ENCODE measurements at regions not wholly inside any gene's neighbourhood (a gene's known extent, or its start where the extent isn't known, plus 50 kb on each side); places are given as distances from the start of the nearest gene placed in this dataset.

DNA sequence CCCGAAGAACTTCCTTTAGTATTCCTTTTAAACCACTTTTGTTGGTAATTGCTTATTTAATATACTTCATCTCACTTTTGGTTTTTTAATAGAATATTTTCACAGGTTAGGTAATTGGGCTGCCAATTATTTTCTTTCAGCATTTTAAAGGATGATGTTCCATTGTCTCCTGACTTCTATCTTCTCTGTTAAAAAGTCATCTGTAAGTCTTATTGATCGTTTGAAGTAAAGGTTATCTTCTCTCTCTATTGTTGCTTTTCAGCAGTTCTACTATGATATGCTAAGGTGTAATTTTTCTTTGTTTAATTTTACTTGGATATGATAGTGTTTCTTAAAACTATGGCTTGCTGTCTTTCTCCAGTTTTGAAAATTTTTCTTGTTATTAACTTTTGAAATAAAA lies 307.5 kb downstream of the MAP2K4 start:
- H3K79me2 ChIP-seq (ENCODE audit: control insufficient read depth, insufficient read depth, low read length, unreplicated experiment) = no peaks in the 10 kb centered on the region
- no peaks in the 10 kb centered on the region for H3K4me1 ChIP-seq (ENCODE audit: control insufficient read depth, insufficient read depth, low read length, unreplicated experiment)
- no peak overlapping the region for H3K4me3 ChIP-seq (ENCODE audit: low read depth, low read length)
- no peaks in the 10 kb centered on the region for H3K27me3 ChIP-seq (ENCODE audit: insufficient read depth, low read length)
- no peak overlapping the region for H3K27ac ChIP-seq (ENCODE audit: low read depth, low read length)
- H2AFZ ChIP-seq (ENCODE audit: low read length, unreplicated experiment) = no peak overlapping the region
- H3K36me3 ChIP-seq (ENCODE audit: insufficient read depth, low read length) = no peaks in the 10 kb centered on the region

DNA sequence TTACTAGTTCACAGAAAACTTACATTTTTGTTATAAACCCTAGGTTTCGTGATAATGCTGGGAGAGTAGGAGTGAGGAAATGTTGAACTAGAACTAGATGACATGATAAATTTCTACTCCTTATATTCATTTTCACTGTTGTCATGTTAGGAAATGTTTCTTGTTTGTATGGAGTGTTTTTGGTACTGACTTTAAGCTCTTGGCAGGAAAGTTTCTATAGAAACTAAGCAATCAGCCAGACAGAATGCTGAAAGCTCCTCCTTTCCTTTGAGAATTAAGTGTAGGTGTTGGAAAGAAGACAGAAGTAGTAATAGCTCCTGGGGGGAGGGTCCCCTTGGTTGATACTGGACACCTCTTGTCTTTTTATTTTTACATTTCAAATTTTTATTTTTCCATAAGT lies 309.8 kb downstream of the MAP2K4 start:
- Histone ChIP-seq H2AFZ (ENCODE audit: low read length, unreplicated experiment) (no peak overlapping the region), H3K27me3 (ENCODE audit: insufficient read depth, low read length) (no peaks in the 10 kb centered on the region), H3K36me3 (ENCODE audit: insufficient read depth, low read length) (no peaks in the 10 kb centered on the region), H3K79me2 (ENCODE audit: control insufficient read depth, insufficient read depth, low read length, unreplicated experiment) (no peaks in the 10 kb centered on the region), H3K27ac (ENCODE audit: low read depth, low read length) (no peak overlapping the region), H3K4me1 (ENCODE audit: control insufficient read depth, insufficient read depth, low read length, unreplicated experiment) (no peaks in the 10 kb centered on the region), H3K4me3 (ENCODE audit: low read depth, low read length) (no peak overlapping the region)

DNA sequence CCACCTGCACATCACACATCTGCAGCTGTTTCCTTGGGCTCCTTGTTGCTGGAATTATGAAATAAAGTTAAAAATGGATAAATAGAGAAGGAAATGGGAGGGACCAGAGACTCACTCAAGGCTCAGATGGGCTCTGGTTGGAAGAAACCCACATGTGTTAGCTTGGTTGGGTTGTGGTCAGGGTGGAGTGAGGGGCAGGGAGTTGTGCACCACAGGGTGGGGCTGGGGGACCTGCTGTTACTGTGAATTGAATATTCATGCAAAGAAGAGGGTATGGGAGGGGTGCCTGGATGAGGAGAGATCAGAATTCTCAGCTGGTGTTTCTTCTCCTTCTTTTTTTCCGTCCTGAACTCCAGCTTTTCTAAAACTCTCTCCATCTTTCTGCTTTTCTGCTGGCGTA lies 320.7 kb downstream of the MAP2K4 start:
- H3K27ac ChIP-seq (ENCODE audit: low read depth, low read length) = no peak overlapping the region
- H3K79me2 ChIP-seq (ENCODE audit: control insufficient read depth, insufficient read depth, low read length, unreplicated experiment) = no peaks in the 10 kb centered on the region
- H3K27me3 ChIP-seq (ENCODE audit: insufficient read depth, low read length) = 0 out of 2 replicates have a peak, but pooled peaks cover 4% of the 10 kb centered on the region
- no peaks in the 10 kb centered on the region for H3K4me1 ChIP-seq (ENCODE audit: control insufficient read depth, insufficient read depth, low read length, unreplicated experiment)
- no peak overlapping the region for H3K4me3 ChIP-seq (ENCODE audit: low read depth, low read length)
- no peaks in the 10 kb centered on the region for H3K36me3 ChIP-seq (ENCODE audit: insufficient read depth, low read length)
- H2AFZ ChIP-seq (ENCODE audit: low read length, unreplicated experiment) = no peak overlapping the region

DNA sequence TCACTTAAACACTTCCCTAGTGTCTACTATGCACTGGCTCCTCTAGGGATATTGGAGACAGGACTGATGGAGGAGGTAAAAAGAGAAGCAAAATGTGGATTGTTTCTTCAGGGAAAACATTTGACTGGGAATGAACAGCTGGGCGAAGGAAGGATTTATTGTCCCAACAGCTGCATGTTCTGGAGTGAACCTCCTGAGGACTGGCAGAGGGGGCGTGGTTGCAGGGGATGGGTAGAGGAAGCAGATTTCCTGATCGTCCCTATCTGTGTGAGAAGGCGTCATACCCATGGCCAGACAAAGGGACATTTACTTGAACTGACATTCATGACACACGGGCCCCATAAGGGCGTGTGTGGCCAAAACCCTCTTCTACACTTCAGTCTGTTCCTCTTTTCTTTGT lies 321.5 kb downstream of the MAP2K4 start:
- H3K27me3 ChIP-seq (ENCODE audit: insufficient read depth, low read length) = 0 out of 2 replicates have a peak, but pooled peaks cover 4% of the 10 kb centered on the region
- no peaks in the 10 kb centered on the region for H3K36me3 ChIP-seq (ENCODE audit: insufficient read depth, low read length)
- no peaks in the 10 kb centered on the region for H3K79me2 ChIP-seq (ENCODE audit: control insufficient read depth, insufficient read depth, low read length, unreplicated experiment)
- no peak overlapping the region for H3K27ac ChIP-seq (ENCODE audit: low read depth, low read length)
- H3K4me1 ChIP-seq (ENCODE audit: control insufficient read depth, insufficient read depth, low read length, unreplicated experiment) = no peaks in the 10 kb centered on the region
- H2AFZ ChIP-seq (ENCODE audit: low read length, unreplicated experiment) = no peak overlapping the region
- H3K4me3 ChIP-seq (ENCODE audit: low read depth, low read length) = no peak overlapping the region

DNA sequence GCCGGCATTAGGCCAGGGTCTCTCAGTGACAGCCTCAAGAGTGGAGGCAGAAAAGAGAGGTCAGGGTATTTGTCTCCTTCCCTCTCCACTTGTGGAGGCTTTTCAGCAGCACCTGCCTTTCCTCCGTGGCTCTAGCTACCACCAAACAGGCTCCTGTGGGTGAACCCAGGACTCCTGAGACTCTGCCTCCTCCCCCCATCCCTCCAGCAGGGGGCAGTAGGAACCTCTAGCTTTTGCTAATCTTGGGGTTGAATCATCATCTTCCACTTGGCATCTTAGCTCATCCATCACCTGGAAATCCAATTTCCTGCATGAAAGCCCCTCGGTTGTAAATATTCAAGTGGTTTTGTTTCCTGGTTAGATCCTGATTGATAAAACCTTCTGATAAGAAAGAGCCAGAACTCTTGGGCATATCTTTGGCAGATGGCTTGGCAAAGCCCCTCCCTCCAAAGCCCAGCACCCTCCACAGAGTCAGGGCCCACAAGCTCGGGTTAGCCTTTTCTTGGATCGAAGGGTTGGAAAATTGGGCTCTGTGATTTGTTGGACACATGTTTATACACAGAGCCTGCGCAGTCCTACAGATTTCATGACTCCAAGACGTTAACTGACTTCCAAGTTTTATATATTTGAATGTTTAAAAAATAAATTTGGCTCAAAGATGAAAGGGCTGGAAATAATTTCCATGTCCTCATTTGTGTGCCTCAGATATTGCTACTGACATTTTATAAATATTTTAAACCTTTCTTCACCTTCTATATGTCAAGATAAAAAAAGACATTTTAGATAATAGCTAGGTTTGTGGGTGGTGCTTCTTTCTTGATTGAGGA lies 322.1 kb downstream of the MAP2K4 start:
- no peak overlapping the region for H3K27ac ChIP-seq (ENCODE audit: low read depth, low read length)
- H3K4me1 ChIP-seq (ENCODE audit: control insufficient read depth, insufficient read depth, low read length, unreplicated experiment) = no peaks in the 10 kb centered on the region
- H3K27me3 ChIP-seq (ENCODE audit: insufficient read depth, low read length) = 0 out of 2 replicates have a peak, but pooled peaks cover 4% of the 10 kb centered on the region
- no peak overlapping the region for H2AFZ ChIP-seq (ENCODE audit: low read length, unreplicated experiment)
- no peak overlapping the region for H3K4me3 ChIP-seq (ENCODE audit: low read depth, low read length)
- no peaks in the 10 kb centered on the region for H3K36me3 ChIP-seq (ENCODE audit: insufficient read depth, low read length)
- no peaks in the 10 kb centered on the region for H3K79me2 ChIP-seq (ENCODE audit: control insufficient read depth, insufficient read depth, low read length, unreplicated experiment)

DNA sequence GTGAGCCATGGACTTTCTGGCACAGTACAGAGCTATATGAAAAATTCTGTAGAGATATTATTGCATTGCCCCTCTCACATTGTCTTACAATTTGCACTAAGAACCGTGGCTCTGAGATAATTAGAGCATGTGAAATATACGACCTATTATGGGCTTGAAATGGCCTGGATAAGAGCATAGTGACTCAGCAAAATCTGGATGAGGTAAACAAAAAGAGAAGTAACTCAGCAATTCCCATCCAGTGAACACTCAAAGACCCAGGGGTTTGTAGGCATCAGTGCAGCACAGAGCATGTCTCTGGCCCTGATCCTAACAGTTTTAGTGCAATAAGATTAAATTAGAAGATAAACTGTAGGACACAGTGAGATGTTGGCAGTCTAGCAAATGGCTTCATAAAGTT lies 317.2 kb upstream of the MYOCD start:
- Histone ChIP-seq H2AFZ (ENCODE audit: low read length, unreplicated experiment) (no peak overlapping the region), H3K27me3 (ENCODE audit: insufficient read depth, low read length) (no peaks in the 10 kb centered on the region), H3K4me1 (ENCODE audit: control insufficient read depth, insufficient read depth, low read length, unreplicated experiment) (no peaks in the 10 kb centered on the region), H3K27ac (ENCODE audit: low read depth, low read length) (no peak overlapping the region), H3K79me2 (ENCODE audit: control insufficient read depth, insufficient read depth, low read length, unreplicated experiment) (no peaks in the 10 kb centered on the region), H3K4me3 (ENCODE audit: low read depth, low read length) (no peak overlapping the region), H3K36me3 (ENCODE audit: insufficient read depth, low read length) (no peaks in the 10 kb centered on the region)

DNA sequence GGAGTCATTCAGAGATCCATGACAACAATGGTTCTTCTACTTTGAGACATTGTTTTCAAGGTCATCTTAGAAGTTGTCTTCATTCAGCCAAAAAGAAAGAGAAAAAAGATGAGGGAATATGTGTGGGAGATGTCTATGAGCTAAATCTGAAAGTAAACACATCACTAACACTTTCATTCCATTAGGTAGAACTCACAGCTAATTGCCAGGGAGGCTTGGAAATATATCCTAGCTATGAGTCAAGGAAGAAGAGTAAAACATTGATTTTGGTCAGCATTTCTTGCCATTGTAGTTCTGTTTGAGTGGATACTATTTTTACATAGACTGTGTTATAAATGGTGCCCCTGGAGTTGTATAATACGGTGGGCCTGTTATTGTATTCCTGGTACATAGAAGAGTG lies 316.4 kb upstream of the MYOCD start:
- no peaks in the 10 kb centered on the region for H3K4me1 ChIP-seq (ENCODE audit: control insufficient read depth, insufficient read depth, low read length, unreplicated experiment)
- no peaks in the 10 kb centered on the region for H3K27me3 ChIP-seq (ENCODE audit: insufficient read depth, low read length)
- no peak overlapping the region for H3K4me3 ChIP-seq (ENCODE audit: low read depth, low read length)
- H3K27ac ChIP-seq (ENCODE audit: low read depth, low read length) = no peak overlapping the region
- H2AFZ ChIP-seq (ENCODE audit: low read length, unreplicated experiment) = no peak overlapping the region
- H3K36me3 ChIP-seq (ENCODE audit: insufficient read depth, low read length) = no peaks in the 10 kb centered on the region
- H3K79me2 ChIP-seq (ENCODE audit: control insufficient read depth, insufficient read depth, low read length, unreplicated experiment) = no peaks in the 10 kb centered on the region

DNA sequence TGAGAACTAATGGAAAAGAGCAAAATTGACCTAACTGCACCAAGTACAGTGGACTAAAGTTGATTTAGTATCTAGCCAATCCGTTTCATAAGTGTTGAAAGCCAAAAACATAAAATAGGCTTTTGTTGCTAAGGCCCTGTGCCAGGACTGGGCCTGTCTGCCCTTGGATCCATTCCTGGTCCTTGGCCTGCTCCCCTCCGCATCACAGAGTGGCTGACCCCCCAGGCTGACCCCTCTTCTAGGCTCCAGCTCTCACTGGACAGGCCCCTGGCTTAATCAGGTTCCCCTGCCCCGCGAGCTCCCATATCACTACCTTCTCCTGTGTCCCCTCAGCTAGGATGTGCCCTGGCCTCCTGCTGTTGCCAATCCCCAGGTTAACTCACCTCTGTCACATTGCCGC lies 313.6 kb upstream of the MYOCD start:
- no peaks in the 10 kb centered on the region for H3K36me3 ChIP-seq (ENCODE audit: insufficient read depth, low read length)
- H3K27ac ChIP-seq (ENCODE audit: low read depth, low read length) = no peak overlapping the region
- no peaks in the 10 kb centered on the region for H3K4me1 ChIP-seq (ENCODE audit: control insufficient read depth, insufficient read depth, low read length, unreplicated experiment)
- no peak overlapping the region for H2AFZ ChIP-seq (ENCODE audit: low read length, unreplicated experiment)
- H3K79me2 ChIP-seq (ENCODE audit: control insufficient read depth, insufficient read depth, low read length, unreplicated experiment) = no peaks in the 10 kb centered on the region
- H3K27me3 ChIP-seq (ENCODE audit: insufficient read depth, low read length) = no peaks in the 10 kb centered on the region
- no peak overlapping the region for H3K4me3 ChIP-seq (ENCODE audit: low read depth, low read length)

DNA sequence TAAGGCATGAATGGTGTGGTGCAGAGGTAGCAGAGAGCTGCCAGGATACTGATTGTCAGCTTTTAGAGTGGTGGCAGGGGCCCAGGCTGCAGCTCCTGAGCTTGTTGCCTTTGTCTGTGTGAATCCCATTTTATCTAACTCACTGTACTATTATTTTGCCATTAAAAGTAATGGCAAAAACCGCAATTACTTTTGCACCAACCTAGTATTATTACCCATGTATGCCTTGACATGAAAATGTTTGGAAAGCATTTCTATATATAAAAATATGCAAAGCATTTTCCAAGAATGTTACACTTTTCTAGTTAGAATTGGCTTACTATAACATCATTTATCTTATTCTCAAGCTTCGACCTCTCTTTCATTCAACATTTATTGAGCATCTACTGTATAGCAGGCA lies 308.1 kb upstream of the MYOCD start:
- no peak overlapping the region for H3K27ac ChIP-seq (ENCODE audit: low read depth, low read length)
- H3K79me2 ChIP-seq (ENCODE audit: control insufficient read depth, insufficient read depth, low read length, unreplicated experiment) = no peaks in the 10 kb centered on the region
- H3K4me1 ChIP-seq (ENCODE audit: control insufficient read depth, insufficient read depth, low read length, unreplicated experiment) = no peaks in the 10 kb centered on the region
- no peak overlapping the region for H2AFZ ChIP-seq (ENCODE audit: low read length, unreplicated experiment)
- no peaks in the 10 kb centered on the region for H3K36me3 ChIP-seq (ENCODE audit: insufficient read depth, low read length)
- H3K4me3 ChIP-seq (ENCODE audit: low read depth, low read length) = no peak overlapping the region
- no peaks in the 10 kb centered on the region for H3K27me3 ChIP-seq (ENCODE audit: insufficient read depth, low read length)

DNA sequence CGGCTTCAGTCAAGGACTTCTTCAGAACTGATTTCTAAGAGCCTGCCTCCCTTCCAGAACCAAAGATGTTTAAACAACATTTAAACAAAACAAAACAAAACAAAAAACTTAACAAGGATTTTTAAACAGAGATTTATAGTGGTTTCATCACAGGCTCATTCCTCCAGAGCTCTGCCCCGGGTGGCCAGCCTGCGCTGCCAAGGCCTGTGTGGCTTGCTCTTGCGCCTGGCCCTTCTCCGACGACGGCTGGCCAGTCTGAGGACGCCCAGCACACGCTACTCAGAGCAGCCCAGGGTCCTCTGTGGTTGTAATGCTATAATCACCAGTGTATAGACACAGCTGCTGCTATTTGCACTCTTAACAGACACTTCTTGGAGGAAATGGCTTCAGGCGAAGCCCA lies 307.2 kb upstream of the MYOCD start:
- no peak overlapping the region for H2AFZ ChIP-seq (ENCODE audit: low read length, unreplicated experiment)
- no peaks in the 10 kb centered on the region for H3K27me3 ChIP-seq (ENCODE audit: insufficient read depth, low read length)
- no peaks in the 10 kb centered on the region for H3K36me3 ChIP-seq (ENCODE audit: insufficient read depth, low read length)
- no peaks in the 10 kb centered on the region for H3K79me2 ChIP-seq (ENCODE audit: control insufficient read depth, insufficient read depth, low read length, unreplicated experiment)
- H3K27ac ChIP-seq (ENCODE audit: low read depth, low read length) = no peak overlapping the region
- no peak overlapping the region for H3K4me3 ChIP-seq (ENCODE audit: low read depth, low read length)
- H3K4me1 ChIP-seq (ENCODE audit: control insufficient read depth, insufficient read depth, low read length, unreplicated experiment) = no peaks in the 10 kb centered on the region

DNA sequence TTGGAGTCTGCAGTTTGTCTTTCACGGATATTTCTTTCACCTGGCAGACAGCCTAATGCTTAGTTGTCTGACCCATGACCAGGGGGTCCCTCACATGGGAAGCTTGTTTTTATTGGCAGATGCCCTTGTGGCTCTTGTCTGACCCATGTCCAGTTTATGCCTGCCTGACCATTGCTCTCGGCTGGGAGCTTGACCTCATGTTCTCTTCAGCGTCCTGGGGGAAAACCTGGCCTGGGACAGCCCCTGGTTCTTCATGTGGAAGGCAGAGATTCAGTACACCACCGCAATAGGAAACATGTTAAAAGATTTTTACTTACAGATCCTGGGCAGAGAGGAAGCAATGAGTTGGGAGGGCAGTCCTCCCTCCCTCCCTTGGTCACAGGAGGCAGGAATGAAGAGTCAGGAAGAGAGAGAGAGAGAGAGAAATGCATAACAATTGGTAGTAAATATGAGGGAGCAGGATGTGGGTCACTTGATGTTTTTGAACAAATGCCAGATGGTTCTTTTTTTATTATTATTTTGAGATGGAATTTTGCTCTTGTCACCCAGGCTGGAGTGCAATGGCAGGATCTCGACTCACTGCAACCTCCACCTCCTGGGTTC lies 302.7 kb upstream of the MYOCD start:
- Histone ChIP-seq H3K79me2 (ENCODE audit: control insufficient read depth, insufficient read depth, low read length, unreplicated experiment) (no peaks in the 10 kb centered on the region), H3K27me3 (ENCODE audit: insufficient read depth, low read length) (no peaks in the 10 kb centered on the region), H3K27ac (ENCODE audit: low read depth, low read length) (no peak overlapping the region), H2AFZ (ENCODE audit: low read length, unreplicated experiment) (no peak overlapping the region), H3K4me1 (ENCODE audit: control insufficient read depth, insufficient read depth, low read length, unreplicated experiment) (no peaks in the 10 kb centered on the region), H3K36me3 (ENCODE audit: insufficient read depth, low read length) (no peaks in the 10 kb centered on the region), H3K4me3 (ENCODE audit: low read depth, low read length) (no peak overlapping the region)

Data from ACC112 (cell line).